ENCODE measurements at regions not wholly inside any gene's neighbourhood (a gene's known extent, or its start where the extent isn't known, plus 50 kb on each side); places are given as distances from the start of the nearest gene placed in this dataset.

GRCh38 chr6:77036400-77036799 is 426.9 kb downstream of the HTR1B start:
- TF ChIP-seq CTCF (CRISPR knock-in tag; IDR thresholded peaks at IDR 0.05) (no peak), SUZ12 (IDR thresholded peaks at IDR 0.05; ENCODE audit: low read depth, low read length) (no peak), POGK (CRISPR knock-in tag; conservative IDR thresholded peaks at IDR 0.05) (no peak), ELF4 (CRISPR knock-in tag; IDR thresholded peaks at IDR 0.05; ENCODE audit: borderline replicate concordance) (no peak), ZNF496 (CRISPR knock-in tag; IDR thresholded peaks at IDR 0.05; ENCODE audit: insufficient replicate concordance) (no peak), ZNF839 (CRISPR knock-in tag; IDR thresholded peaks at IDR 0.05; ENCODE audit: borderline replicate concordance) (no peak), ZUFSP (CRISPR knock-in tag; IDR thresholded peaks at IDR 0.05; ENCODE audit: borderline replicate concordance) (no peak), ARNT (IDR thresholded peaks at IDR 0.05) (no peak), RFX5 (IDR thresholded peaks at IDR 0.05; ENCODE audit: low read depth, low read length) (no peak), USF2 (IDR thresholded peaks at IDR 0.05; ENCODE audit: low read depth, low read length) (no peak), USF2 (CRISPR knock-in tag; IDR thresholded peaks at IDR 0.05; ENCODE audit: borderline replicate concordance) (no peak), ZBTB4 (CRISPR knock-in tag; IDR thresholded peaks at IDR 0.05; ENCODE audit: borderline replicate concordance) (no peak), MYC (CRISPR knock-in tag; IDR thresholded peaks at IDR 0.05; ENCODE audit: borderline replicate concordance) (no peak), ELF1 (CRISPR knock-in tag; IDR thresholded peaks at IDR 0.05) (no peak), ADNP (CRISPR knock-in tag; IDR thresholded peaks at IDR 0.05) (no peak)

All from HepG2 (cell line).